ENCODE measurements at regions not wholly inside any gene's neighbourhood (a gene's known extent, or its start where the extent isn't known, plus 50 kb on each side); places are given as distances from the start of the nearest gene placed in this dataset.

DNA sequence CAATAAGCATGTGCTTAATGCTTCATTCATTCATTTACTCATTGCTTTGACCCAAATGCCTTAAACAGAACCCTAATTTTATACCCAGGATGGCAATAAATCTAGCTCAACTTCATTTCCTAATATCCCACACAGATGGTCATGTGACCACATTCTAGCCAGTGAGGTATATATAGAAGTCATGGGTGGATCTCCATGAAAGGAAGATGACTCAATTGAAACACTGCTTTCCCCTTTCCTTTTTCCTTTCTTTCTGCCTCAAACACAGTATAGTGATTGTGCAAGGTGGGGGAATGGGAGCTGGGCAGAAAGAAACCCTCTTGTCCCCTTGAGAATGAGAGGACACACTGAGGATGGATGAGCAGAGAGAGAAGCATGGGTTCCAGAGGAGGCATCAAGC, 183.5 kb upstream of the PRICKLE2 start:
- Histone ChIP-seq H3F3A (ENCODE audit: control insufficient read depth, insufficient read depth) (no peaks in the 10 kb centered on the region), H3K79me2 (ENCODE audit: control insufficient read depth, low read length) (no peaks in the 10 kb centered on the region), H3K36me3 (ENCODE audit: control insufficient read depth, low read length) (no peaks in the 10 kb centered on the region), H3K27ac (ENCODE audit: low read depth, low read length) (no peak overlapping the region), H3K4me3 (ENCODE audit: low read length) (no peak overlapping the region), H3K27me3 (ENCODE audit: control insufficient read depth, low read length) (no peaks in the 10 kb centered on the region), H3K4me1 (ENCODE audit: control insufficient read depth, low read length) (no peaks in the 10 kb centered on the region), H3K9me3 (ENCODE audit: control insufficient read depth, insufficient read depth, low read length) (no peaks in the 10 kb centered on the region), H4K20me1 (ENCODE audit: control insufficient read depth, insufficient read depth, low read depth, low read length) (no peaks in the 10 kb centered on the region), H3K4me2 (ENCODE audit: low read length) (no peak overlapping the region), H3K9me2 (replicated peaks; ENCODE audit: control insufficient read depth, low read length) (no peaks in the 10 kb centered on the region)
- no peak for TF ChIP-seq EZH2phosphoT487 (IDR thresholded peaks at IDR 0.05; ENCODE audit: borderline replicate concordance, low read length)
- TF ChIP-seq, protein P1, sequence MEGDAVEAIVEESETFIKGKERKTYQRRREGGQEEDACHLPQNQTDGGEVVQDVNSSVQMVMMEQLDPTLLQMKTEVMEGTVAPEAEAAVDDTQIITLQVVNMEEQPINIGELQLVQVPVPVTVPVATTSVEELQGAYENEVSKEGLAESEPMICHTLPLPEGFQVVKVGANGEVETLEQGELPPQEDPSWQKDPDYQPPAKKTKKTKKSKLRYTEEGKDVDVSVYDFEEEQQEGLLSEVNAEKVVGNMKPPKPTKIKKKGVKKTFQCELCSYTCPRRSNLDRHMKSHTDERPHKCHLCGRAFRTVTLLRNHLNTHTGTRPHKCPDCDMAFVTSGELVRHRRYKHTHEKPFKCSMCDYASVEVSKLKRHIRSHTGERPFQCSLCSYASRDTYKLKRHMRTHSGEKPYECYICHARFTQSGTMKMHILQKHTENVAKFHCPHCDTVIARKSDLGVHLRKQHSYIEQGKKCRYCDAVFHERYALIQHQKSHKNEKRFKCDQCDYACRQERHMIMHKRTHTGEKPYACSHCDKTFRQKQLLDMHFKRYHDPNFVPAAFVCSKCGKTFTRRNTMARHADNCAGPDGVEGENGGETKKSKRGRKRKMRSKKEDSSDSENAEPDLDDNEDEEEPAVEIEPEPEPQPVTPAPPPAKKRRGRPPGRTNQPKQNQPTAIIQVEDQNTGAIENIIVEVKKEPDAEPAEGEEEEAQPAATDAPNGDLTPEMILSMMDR (IDR thresholded peaks at IDR 0.05; ENCODE audit: low read depth, low read length, poor library complexity, severe bottlenecking), result no peak

DNA sequence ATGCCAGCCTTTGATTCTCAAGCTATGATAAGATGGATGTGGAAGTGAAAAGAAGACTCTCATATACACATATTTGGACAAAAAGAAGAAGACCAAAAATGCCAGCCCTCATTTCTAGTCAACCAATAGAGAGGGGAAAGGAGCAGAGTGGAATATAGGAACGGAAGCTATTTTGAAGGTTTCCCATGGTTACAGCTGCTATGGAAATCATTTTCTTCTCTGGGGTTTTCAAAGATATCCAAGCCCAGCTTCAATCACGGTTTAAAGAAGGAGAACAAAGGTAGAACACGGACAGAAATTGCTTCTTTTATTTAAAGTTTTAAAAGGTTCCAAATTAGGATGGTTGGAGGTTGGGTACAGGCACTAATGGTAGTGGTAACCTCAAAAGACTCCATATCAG, 181.0 kb upstream of the PRICKLE2 start:
- Histone ChIP-seq H3K9me3 (ENCODE audit: control insufficient read depth, insufficient read depth, low read length) (no peaks in the 10 kb centered on the region), H3F3A (ENCODE audit: control insufficient read depth, insufficient read depth) (no peaks in the 10 kb centered on the region), H3K4me1 (ENCODE audit: control insufficient read depth, low read length) (no peaks in the 10 kb centered on the region), H3K27ac (ENCODE audit: low read depth, low read length) (no peak overlapping the region), H3K79me2 (ENCODE audit: control insufficient read depth, low read length) (no peaks in the 10 kb centered on the region), H3K4me2 (ENCODE audit: low read length) (no peak overlapping the region), H4K20me1 (ENCODE audit: control insufficient read depth, insufficient read depth, low read depth, low read length) (no peaks in the 10 kb centered on the region), H3K36me3 (ENCODE audit: control insufficient read depth, low read length) (no peaks in the 10 kb centered on the region), H3K4me3 (ENCODE audit: low read length) (no peak overlapping the region), H3K27me3 (ENCODE audit: control insufficient read depth, low read length) (no peaks in the 10 kb centered on the region), H3K9me2 (replicated peaks; ENCODE audit: control insufficient read depth, low read length) (no peaks in the 10 kb centered on the region)
- TF ChIP-seq, protein P1 (IDR thresholded peaks at IDR 0.05; ENCODE audit: low read depth, low read length, poor library complexity, severe bottlenecking), result no peak
- no peak for TF ChIP-seq EZH2phosphoT487 (IDR thresholded peaks at IDR 0.05; ENCODE audit: borderline replicate concordance, low read length)

DNA sequence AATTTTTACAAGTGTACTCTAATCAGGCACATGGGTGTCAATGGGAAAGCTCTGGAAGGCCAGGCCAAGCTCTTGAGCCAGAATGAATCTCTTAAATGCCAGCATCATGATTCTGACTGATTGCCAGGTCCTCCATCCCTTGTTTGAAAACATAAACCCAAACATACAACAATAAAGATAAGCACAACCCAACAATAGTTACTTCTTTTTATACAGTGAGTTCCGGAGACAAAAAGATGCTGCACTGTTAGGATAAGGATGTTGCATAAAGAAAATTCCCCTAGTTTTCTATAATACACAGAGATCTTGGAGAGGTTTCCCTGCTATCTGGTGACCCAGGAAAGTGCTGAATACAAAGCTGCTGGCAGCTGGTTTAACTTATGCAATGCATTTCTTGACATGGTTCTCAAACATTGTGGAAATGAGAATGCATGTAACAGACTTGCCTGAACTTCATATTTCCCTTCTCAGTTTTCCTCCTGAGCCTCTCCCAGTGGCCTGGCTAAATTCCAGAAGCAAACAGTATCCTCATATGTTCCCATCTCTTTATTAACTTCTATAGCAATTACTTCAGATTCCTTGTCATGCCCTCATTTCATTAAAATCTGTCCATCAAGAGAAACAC, 180.1 kb upstream of the PRICKLE2 start:
- H3K27me3 ChIP-seq (ENCODE audit: control insufficient read depth, low read length), result no peaks in the 10 kb centered on the region
- H4K20me1 ChIP-seq (ENCODE audit: control insufficient read depth, insufficient read depth, low read depth, low read length), result no peaks in the 10 kb centered on the region

More for the DNA sequence above, 180.1 kb upstream of the PRICKLE2 start:
- Histone ChIP-seq H3K9me3 (ENCODE audit: control insufficient read depth, insufficient read depth, low read length) (no peaks in the 10 kb centered on the region), H3K27ac (ENCODE audit: low read depth, low read length) (no peak overlapping the region), H3K79me2 (ENCODE audit: control insufficient read depth, low read length) (no peaks in the 10 kb centered on the region), H3K9me2 (replicated peaks; ENCODE audit: control insufficient read depth, low read length) (no peaks in the 10 kb centered on the region), H3K4me2 (ENCODE audit: low read length) (no peak overlapping the region), H3K4me1 (ENCODE audit: control insufficient read depth, low read length) (no peaks in the 10 kb centered on the region), H3K4me3 (ENCODE audit: low read length) (no peak overlapping the region), H3F3A (ENCODE audit: control insufficient read depth, insufficient read depth) (no peaks in the 10 kb centered on the region), H3K36me3 (ENCODE audit: control insufficient read depth, low read length) (no peaks in the 10 kb centered on the region)
- TF ChIP-seq, protein P1 (IDR thresholded peaks at IDR 0.05; ENCODE audit: low read depth, low read length, poor library complexity, severe bottlenecking), result no peak
- TF ChIP-seq EZH2phosphoT487 (IDR thresholded peaks at IDR 0.05; ENCODE audit: borderline replicate concordance, low read length), result no peak
